Transverse colon (tissue), 4 donors: ENCODE measurements at regions not wholly inside any gene's neighbourhood (a gene's known extent, or its start where the extent isn't known, plus 50 kb on each side); places are given as distances from the start of the nearest gene placed in this dataset.

ENCODE experiments used
- DNase-seq: peaks from one replicate; pipeline ENCODE4 v3.0.0-alpha.2; 2019
- H3K27ac ChIP-seq, 4 donors: fragments of 200-600 bp; sonication (generic); 2 replicates each; pipeline ENCODE4 v1.5.1; 2016 to 2018; ENCODE audit warnings: inconsistent platforms in 4 of 4
- H3K27me3 ChIP-seq: fragments of 200-600 bp; sonication (generic); 2 replicates; pipeline ENCODE4 v1.5.1; 2017; ENCODE audit warnings: inconsistent platforms
- H3K36me3 ChIP-seq, 4 donors: fragments of 200-600 bp; sonication (generic); 2 replicates each; pipeline ENCODE4 v1.5.1; 2017 to 2019; ENCODE audit warnings: inconsistent platforms in 4 of 4
- H3K4me1 ChIP-seq, 4 donors: fragments of 200-600 bp; sonication (generic); 2 replicates each; pipeline ENCODE4 v1.5.1; 2017 to 2020; ENCODE audit warnings: inconsistent platforms in 4 of 4
- H3K4me3 ChIP-seq, 4 donors: fragments of 200-600 bp; sonication (generic); 1 replicate in 1 of 4; 2 replicates in 3 of 4; pipeline versions ENCODE4 v1.5.1 to v1.6.1; 2017 to 2019; ENCODE audit warnings: inconsistent platforms in 4 of 4
- H3K9me3 ChIP-seq, 2 donors: fragments of 200-600 bp; sonication (generic); 2 replicates each; pipeline ENCODE4 v1.5.1; 2017 to 2019; ENCODE audit warnings: inconsistent platforms in 2 of 2
- EP300 ChIP-seq: sonication (generic); formaldehyde crosslinking; IDR thresholded peaks from one replicate; pipeline ENCODE4 v1.6.1; 2017; ENCODE audit warnings: antibody characterized with exemption, low read depth
- POLR2A ChIP-seq: fragments of 450-650 bp; IDR thresholded peaks from one replicate; pipeline ENCODE4 v1.6.1; 2016; ENCODE audit warnings: antibody characterized with exemption, mild to moderate bottlenecking, moderate library complexity
- POLR2AphosphoS5 ChIP-seq, 3 donors: sonication (generic); formaldehyde crosslinking; IDR thresholded peaks; one replicate each; pipeline ENCODE4 v1.6.1; 2016; ENCODE audit warnings: antibody characterized with exemption in 3 of 3
- WGBS, 2 donors: methylation state at CpG; one replicate each; pipeline ENCODE4 v1.1.5; 2018; ENCODE audit warnings: low coverage in 1 of 2; 5-methylcytosine and 5-hydroxymethylcytosine counted together
- in situ Hi-C, 4 donors: fragments of 200-750 bp; cut with MboI; loops; one replicate each; pipeline versions ENCODE4 v1.15.0 to v1.15.1; 2017; ENCODE audit warnings: low sequenced_read_pairs in 3 of 4, low pct_ligation_motif_present in 1 of 4, low pct_unique_long_range_greater_than_20kb in 1 of 4
- intact Hi-C: fragments of 100-400 bp; cut with DNase I; formaldehyde crosslinking; loops from one replicate; pipeline ENCODE4 v1.15.1; 2023; ENCODE audit warnings: low total_unique reads
- TF ChIP-seq, protein P1 (sequence below), 5 experiments: fragments of 200-600 bp in 3 of 5; fragments of 450-650 bp in 2 of 5; sonication (generic) in 3 of 5; IDR thresholded peaks; 1 replicate in 2 of 5; 2 replicates in 3 of 5; pipeline ENCODE4 v1.5.1; 2016 to 2017; ENCODE audit warnings: antibody characterized with exemption in 5 of 5, inconsistent platforms in 3 of 5, mild to moderate bottlenecking in 2 of 5, moderate library complexity in 1 of 5

DNA sequence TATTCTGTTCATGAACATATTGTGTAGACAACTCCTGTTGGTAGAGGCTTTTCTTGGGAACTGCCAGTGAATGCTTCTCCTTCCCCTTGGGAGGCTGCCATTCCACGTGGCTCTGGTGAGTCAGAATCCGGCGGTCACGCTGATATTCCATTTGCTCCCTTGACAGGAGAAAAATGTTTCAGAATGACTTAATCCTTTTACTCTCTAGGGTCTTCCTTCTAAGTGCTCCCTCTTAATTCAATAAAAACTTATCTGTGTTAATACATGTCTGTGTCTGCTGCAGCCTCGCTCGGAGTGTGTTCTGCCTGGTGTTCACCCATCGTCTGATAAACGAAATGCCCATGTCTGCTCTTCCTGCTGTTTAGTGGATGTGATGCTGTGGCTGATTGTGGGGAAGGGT lies 278.6 kb downstream of the ARHGAP12 start:
- TF ChIP-seq, protein P1, sequence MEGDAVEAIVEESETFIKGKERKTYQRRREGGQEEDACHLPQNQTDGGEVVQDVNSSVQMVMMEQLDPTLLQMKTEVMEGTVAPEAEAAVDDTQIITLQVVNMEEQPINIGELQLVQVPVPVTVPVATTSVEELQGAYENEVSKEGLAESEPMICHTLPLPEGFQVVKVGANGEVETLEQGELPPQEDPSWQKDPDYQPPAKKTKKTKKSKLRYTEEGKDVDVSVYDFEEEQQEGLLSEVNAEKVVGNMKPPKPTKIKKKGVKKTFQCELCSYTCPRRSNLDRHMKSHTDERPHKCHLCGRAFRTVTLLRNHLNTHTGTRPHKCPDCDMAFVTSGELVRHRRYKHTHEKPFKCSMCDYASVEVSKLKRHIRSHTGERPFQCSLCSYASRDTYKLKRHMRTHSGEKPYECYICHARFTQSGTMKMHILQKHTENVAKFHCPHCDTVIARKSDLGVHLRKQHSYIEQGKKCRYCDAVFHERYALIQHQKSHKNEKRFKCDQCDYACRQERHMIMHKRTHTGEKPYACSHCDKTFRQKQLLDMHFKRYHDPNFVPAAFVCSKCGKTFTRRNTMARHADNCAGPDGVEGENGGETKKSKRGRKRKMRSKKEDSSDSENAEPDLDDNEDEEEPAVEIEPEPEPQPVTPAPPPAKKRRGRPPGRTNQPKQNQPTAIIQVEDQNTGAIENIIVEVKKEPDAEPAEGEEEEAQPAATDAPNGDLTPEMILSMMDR (IDR thresholded peaks at IDR 0.05), result no peak
- no peak for TF ChIP-seq EP300
- no peak for TF ChIP-seq POLR2A
- TF ChIP-seq POLR2AphosphoS5 (IDR thresholded peaks at IDR 0.05), result peak; percentile 18 to 49 (median 33)
- H3K4me3 ChIP-seq, result no peak overlapping the region
- DNase-seq, result peak; percentile 59
- intact Hi-C loops (no loop called here), in situ Hi-C loops (no loop called here)
- H3K9me3 ChIP-seq, result no peaks in the 10 kb centered on the region
- WGBS, 2 donors, result 42 to 64% methylated on average over 8 of the region's 8 CpGs
- H3K4me1 ChIP-seq, result peaks cover 0 to 6% (median 0%) of the 10 kb centered on the region in 4 donors
- no peaks in the 10 kb centered on the region for H3K27me3 ChIP-seq
- no peaks in the 10 kb centered on the region for H3K36me3 ChIP-seq
- H3K27ac ChIP-seq, result peak overlapping the region; percentile 55 to 72 (median 64)

DNA sequence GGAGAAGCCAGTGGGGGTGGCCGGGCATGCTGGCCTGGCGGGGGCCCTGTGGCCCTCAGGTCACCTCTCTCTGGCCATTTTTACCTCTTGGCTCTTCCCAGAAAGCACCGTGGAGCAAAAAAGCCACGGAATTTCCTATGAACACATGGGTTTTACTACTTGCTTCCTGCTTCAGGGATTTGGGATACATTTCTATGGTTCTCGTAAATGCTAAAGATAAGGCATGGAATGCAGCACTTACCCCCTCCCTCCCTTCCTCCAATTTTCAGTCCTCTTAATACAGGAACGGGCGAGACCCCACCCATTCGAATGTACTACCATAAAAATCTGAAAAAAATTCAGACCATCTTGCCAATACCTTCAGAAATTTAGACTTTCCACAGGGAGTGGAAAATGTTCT lies 279.7 kb downstream of the ARHGAP12 start:
- H3K27ac ChIP-seq, result no peak overlapping the region
- DNase-seq, result no peak
- TF ChIP-seq POLR2AphosphoS5 (IDR thresholded peaks at IDR 0.05) (no peak), EP300 (no peak), POLR2A (no peak)
- TF ChIP-seq, protein P1 (IDR thresholded peaks at IDR 0.05), result no peak

DNA sequence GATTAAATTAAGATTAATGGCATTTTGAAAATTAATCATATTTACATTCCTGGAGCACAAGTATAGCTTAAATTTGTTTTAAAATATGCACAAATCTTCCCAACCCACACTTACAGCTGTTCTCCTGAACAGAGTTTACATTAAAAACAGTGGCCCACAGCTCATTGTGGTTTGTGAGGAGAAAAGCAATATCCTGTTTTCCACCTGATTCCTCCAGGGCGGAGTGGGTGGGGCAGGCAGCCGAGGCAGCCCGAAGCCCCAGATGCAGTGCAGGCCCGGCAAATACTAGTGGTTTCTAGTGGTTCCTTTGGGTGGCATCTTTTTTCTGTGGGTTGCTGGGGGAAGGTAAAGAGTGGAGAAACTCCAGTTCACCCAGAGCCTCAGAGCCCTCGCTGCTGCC lies 280.8 kb downstream of the ARHGAP12 start:
- intact Hi-C loops (no loop called here), in situ Hi-C loops (no loop called here)
- Histone ChIP-seq H3K4me1 (peaks cover 0 to 6% (median 0%) of the 10 kb centered on the region in 4 donors), H3K9me3 (no peaks in the 10 kb centered on the region), H3K36me3 (no peaks in the 10 kb centered on the region), H3K27ac (no peak overlapping the region), H3K27me3 (no peaks in the 10 kb centered on the region), H3K4me3 (no peak overlapping the region)
- TF ChIP-seq, protein P1 (IDR thresholded peaks at IDR 0.05), result no peak
- TF ChIP-seq EP300, result no peak
- 62% methylated on average over 5 of the region's 5 CpGs; no CpG with 5 or more reads in 1 of the 2 donors for WGBS, 2 donors
- no peak for DNase-seq

More for the DNA sequence above, 279.7 kb downstream of the ARHGAP12 start:
- Histone ChIP-seq H3K36me3 (no peaks in the 10 kb centered on the region), H3K4me1 (peaks cover 0 to 6% (median 0%) of the 10 kb centered on the region in 4 donors), H3K4me3 (no peak overlapping the region), H3K9me3 (no peaks in the 10 kb centered on the region), H3K27me3 (no peaks in the 10 kb centered on the region)
- intact Hi-C loops (no loop called here), in situ Hi-C loops (no loop called here)
- WGBS, 2 donors, result 55 to 59% methylated on average over 6 to 8 of the region's 8 CpGs

DNA sequence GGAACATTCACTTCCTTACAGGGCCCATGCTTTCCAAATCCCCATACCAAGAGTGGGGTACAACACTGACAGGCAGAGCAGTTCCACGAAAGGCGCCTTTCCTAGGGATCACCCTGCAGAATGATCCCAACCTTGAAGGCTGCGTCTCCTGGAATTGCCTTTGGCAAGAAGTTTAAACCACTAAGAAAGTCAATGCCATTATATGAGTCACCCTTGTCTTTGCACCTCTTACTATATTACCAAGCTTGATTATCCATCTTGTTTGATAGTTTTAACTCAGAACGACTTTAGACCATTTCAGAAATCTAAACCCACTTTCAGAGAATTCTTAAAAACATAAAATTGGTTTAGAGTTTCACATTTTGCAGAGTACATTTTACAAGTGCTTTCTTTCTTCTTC lies 282.1 kb downstream of the ARHGAP12 start:
- no peak for DNase-seq
- WGBS, 2 donors, result 86 to 87% methylated on average over 2 to 4 of the region's 4 CpGs
- Histone ChIP-seq H3K9me3 (no peaks in the 10 kb centered on the region), H3K27ac (no peak overlapping the region), H3K27me3 (no peaks in the 10 kb centered on the region), H3K4me3 (no peak overlapping the region), H3K4me1 (peaks cover 0 to 6% (median 0%) of the 10 kb centered on the region in 4 donors), H3K36me3 (no peaks in the 10 kb centered on the region)
- TF ChIP-seq EP300 (no peak), POLR2AphosphoS5 (IDR thresholded peaks at IDR 0.05) (no peak), POLR2A (no peak)
- TF ChIP-seq, protein P1 (IDR thresholded peaks at IDR 0.05), result no peak
- in situ Hi-C loops (no loop called here), intact Hi-C loops (no loop called here)
